Osteocyte (in vitro differentiated cells): ENCODE measurements at regions not wholly inside any gene's neighbourhood (a gene's known extent, or its start where the extent isn't known, plus 50 kb on each side); places are given as distances from the start of the nearest gene placed in this dataset.
A peak's percentile ranks its signal among the peaks of the same experiment; 100 is the strongest.

Experiments
- DNase-seq: peaks from one replicate; pipeline ENCODE4 v3.0.0; 2021; ENCODE audit warnings: mixed read lengths; ENCODE audit not compliant: unreplicated experiment; ENCODE audit errors: extremely low spot score
- H3K27ac Mint-ChIP-seq: one replicate; pipeline ENCODE4 v1.8.0; 2021; ENCODE audit warnings: mild to moderate bottlenecking, mixed read lengths; ENCODE audit not compliant: unreplicated experiment
- H3K27me3 Mint-ChIP-seq: one replicate; pipeline ENCODE4 v1.8.0; 2021; ENCODE audit warnings: mixed read lengths; ENCODE audit not compliant: unreplicated experiment
- H3K36me3 Mint-ChIP-seq: one replicate; pipeline ENCODE4 v1.8.0; 2021; ENCODE audit warnings: mixed read lengths; ENCODE audit not compliant: unreplicated experiment
- H3K4me1 Mint-ChIP-seq: one replicate; pipeline ENCODE4 v1.8.0; 2021; ENCODE audit warnings: mixed read lengths; ENCODE audit not compliant: unreplicated experiment
- H3K4me3 Mint-ChIP-seq: one replicate; pipeline ENCODE4 v1.8.0; 2021; ENCODE audit warnings: mild to moderate bottlenecking, moderate library complexity, mixed read lengths; ENCODE audit not compliant: unreplicated experiment
- H3K9me3 Mint-ChIP-seq: one replicate; pipeline ENCODE4 v1.8.0; 2021; ENCODE audit warnings: mixed read lengths; ENCODE audit not compliant: unreplicated experiment
- CTCF ChIP-seq: fragments of 200-600 bp; sonication (generic); IDR thresholded peaks from 2 replicates; pipeline ENCODE4 v1.5.0; 2021; ENCODE audit warnings: antibody characterized with exemption, mild to moderate bottlenecking, moderate library complexity

- Mint-ChIP-seq H3K4me1 (peaks cover 48% of the 10 kb centered on the region), H3K27ac (no peak overlapping the region), H3K9me3 (no peaks in the 10 kb centered on the region), H3K4me3 (no peak overlapping the region), H3K36me3 (no peaks in the 10 kb centered on the region), H3K27me3 (no peaks in the 10 kb centered on the region)
- DNase-seq = no peak
- TF ChIP-seq CTCF = no peak
Measured at GRCh38 chr2:12948231-12948960, 231.7 kb downstream of the TRIB2 start.

DNA sequence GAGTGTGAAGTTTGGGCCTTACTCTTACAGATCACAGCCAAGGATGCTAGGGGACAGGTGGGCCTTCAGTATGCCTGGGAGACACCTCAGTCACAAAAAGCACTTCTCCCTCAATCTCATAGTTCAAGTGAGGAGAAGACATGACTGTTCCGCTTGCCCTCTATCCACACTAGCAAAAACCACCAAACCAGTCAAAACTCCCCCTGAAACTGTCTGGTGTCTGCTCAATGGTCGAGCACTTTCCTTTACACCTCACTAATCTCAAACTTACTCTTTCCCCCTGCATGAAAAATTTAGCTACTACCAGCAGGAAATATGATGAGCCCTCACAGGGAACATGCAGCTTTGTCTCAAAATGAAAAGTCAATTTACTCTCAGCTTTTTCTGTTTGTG is 232.2 kb downstream of the TRIB2 start:
- no peaks in the 10 kb centered on the region for H3K36me3 Mint-ChIP-seq
- H3K27me3 Mint-ChIP-seq = no peaks in the 10 kb centered on the region
- H3K9me3 Mint-ChIP-seq = no peaks in the 10 kb centered on the region
- DNase-seq = no peak
- TF ChIP-seq CTCF = no peak
- H3K27ac Mint-ChIP-seq = no peak overlapping the region
- peaks cover 48% of the 10 kb centered on the region for H3K4me1 Mint-ChIP-seq
- H3K4me3 Mint-ChIP-seq = no peak overlapping the region

GRCh38 chr2:12949406-12949805 is 232.7 kb downstream of the TRIB2 start:
- Mint-ChIP-seq H3K27ac (no peak overlapping the region), H3K36me3 (no peaks in the 10 kb centered on the region), H3K27me3 (no peaks in the 10 kb centered on the region), H3K4me1 (peaks cover 48% of the 10 kb centered on the region), H3K9me3 (no peaks in the 10 kb centered on the region), H3K4me3 (no peak overlapping the region)
- no peak for TF ChIP-seq CTCF
- DNase-seq = no peak

DNA sequence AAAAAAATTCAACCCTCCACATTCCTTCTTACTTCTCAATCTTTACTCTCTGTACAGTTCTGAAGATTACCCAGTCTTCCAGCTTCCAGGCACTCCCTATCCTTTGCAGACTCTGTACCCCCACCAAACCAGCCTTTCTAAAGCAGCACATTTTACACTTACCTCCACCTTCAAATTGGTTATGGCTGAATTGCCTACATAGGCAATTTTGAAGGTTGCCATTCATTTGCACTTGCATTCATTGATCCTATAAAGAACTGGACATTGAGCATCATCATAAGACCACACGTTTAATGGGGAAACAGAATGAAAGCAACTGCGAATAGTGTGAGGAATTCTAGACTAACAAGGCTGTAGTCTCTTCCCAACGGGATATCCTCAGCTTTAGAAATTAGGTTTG is 233.4 kb downstream of the TRIB2 start:
- TF ChIP-seq CTCF = no peak
- Mint-ChIP-seq H3K27ac (peak overlapping the region; percentile 85), H3K27me3 (no peaks in the 10 kb centered on the region), H3K4me3 (no peak overlapping the region), H3K36me3 (no peaks in the 10 kb centered on the region), H3K4me1 (peaks cover 52% of the 10 kb centered on the region), H3K9me3 (no peaks in the 10 kb centered on the region)
- DNase-seq = no peak

DNA sequence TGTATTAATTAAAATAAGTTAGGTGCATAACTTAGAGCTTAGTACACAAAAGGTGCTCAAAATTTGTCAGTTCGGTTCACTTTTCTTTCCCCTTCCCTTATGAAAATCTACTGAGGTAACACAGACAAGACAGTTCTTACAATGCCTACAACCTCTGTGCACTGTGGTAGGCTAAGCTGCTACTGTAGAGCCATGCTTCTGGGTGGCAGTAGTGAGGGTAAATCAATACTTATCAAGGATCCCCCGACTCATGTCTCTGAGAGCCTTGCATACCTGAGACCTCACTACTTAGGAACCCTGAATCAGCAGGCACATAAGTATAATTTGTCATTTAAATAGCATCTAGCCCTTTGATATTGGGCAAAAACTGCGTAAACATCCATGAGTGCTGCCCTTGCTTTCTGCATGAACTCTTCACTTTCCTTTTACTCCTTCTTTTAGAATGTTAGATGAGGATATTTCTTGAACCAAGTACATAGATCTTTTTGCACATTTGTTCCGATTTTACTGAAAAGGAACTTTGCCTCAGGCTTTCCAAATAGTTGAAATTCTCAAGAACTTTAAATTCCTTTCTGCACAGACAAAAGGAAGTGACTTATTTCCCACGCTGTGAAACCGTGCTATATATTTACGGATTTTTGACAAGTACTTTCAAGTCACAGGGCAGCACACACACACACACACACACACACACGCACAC is 234.4 kb downstream of the TRIB2 start:
- Mint-ChIP-seq H3K4me1 (peaks cover 53% of the 10 kb centered on the region), H3K4me3 (peak overlapping the region; percentile 67), H3K36me3 (no peaks in the 10 kb centered on the region), H3K27ac (peak overlapping the region; percentile 85), H3K9me3 (no peaks in the 10 kb centered on the region), H3K27me3 (no peaks in the 10 kb centered on the region)
- no peak for DNase-seq
- TF ChIP-seq CTCF = no peak
